ENCODE measurements at regions not wholly inside any gene's neighbourhood (a gene's known extent, or its start where the extent isn't known, plus 50 kb on each side); places are given as distances from the start of the nearest gene placed in this dataset.

- TF ChIP-seq CTCF (IDR thresholded peaks at IDR 0.05; ENCODE audit: unreplicated experiment), result no peak
- Mint-ChIP-seq H3K27me3 (ENCODE audit: insufficient read depth, unreplicated experiment) (no peaks in the 10 kb centered on the region), H3K4me3 (ENCODE audit: unreplicated experiment) (no peak overlapping the region), H3K36me3 (ENCODE audit: insufficient read depth, unreplicated experiment) (peaks cover 11% of the 10 kb centered on the region), H3K27ac (ENCODE audit: low read depth, unreplicated experiment) (no peak overlapping the region), H3K4me1 (ENCODE audit: insufficient read depth, unreplicated experiment) (peaks cover 16% of the 10 kb centered on the region), H3K9me3 (ENCODE audit: unreplicated experiment) (no peaks in the 10 kb centered on the region)
- ChIA-PET POLR2A (interaction anchor here (0.9 to 1.1 kb wide), 2 partner anchors 12 to 50 kb away, joined by 3 to 4 read pairs; partner anchors contain the start of gene CCDC150), CTCF (interaction anchor here (0.6 kb wide), 3 partner anchors 29 to 173 kb away, joined by 3 read pairs; no protein-coding TSS in a partner anchor)
- BruUV-seq (replicated peaks), result no TSS peak
- DNase-seq (ENCODE audit: unreplicated experiment), result no peak
- intact Hi-C loops (cut with micrococcal nuclease), result loop anchor here (5.0 kb wide), 1 partner anchor 108 kb away; no protein-coding TSS in a partner anchor
Measured at GRCh38 chr2:196589419-196589818, 50.1 kb upstream of the CCDC150 start.
